Stimulated activated CD8-positive, alpha-beta memory T cell treated with anti-CD3 and anti-CD28 coated beads, Interleukin-4, amount 100 ng/mL, for 48 hours (primary cell): ENCODE measurements at regions not wholly inside any gene's neighbourhood (a gene's known extent, or its start where the extent isn't known, plus 50 kb on each side); places are given as distances from the start of the nearest gene placed in this dataset.

Experiments used
- DNase-seq: peaks from one replicate; pipeline ENCODE4 v3.0.0-alpha.2; 2020

GRCh38 chr18:41216341-41217003 is 738.6 kb upstream of the PIK3C3 start:
- DNase-seq = no peak

- DNase-seq = no peak
Measured at GRCh38 chr18:41207706-41208105, 747.3 kb upstream of the PIK3C3 start.

- DNase-seq = no peak
Measured at GRCh38 chr18:41206341-41206830, 748.6 kb upstream of the PIK3C3 start.

- DNase-seq = no peak
Measured at GRCh38 chr18:41199212-41199611, 755.8 kb upstream of the PIK3C3 start.

- DNase-seq = no peak
Measured at GRCh38 chr18:41197967-41198366, 757.1 kb upstream of the PIK3C3 start.

- no peak for DNase-seq
Measured at GRCh38 chr18:41170346-41170745, 784.7 kb upstream of the PIK3C3 start.

GRCh38 chr18:41165625-41166024 is 789.4 kb upstream of the PIK3C3 start:
- DNase-seq = no peak

GRCh38 chr18:41162781-41163180 is 792.3 kb upstream of the PIK3C3 start:
- DNase-seq = no peak

- DNase-seq = no peak
Measured at GRCh38 chr18:41162191-41162590, 792.8 kb upstream of the PIK3C3 start.

GRCh38 chr18:41155910-41156851 is 798.9 kb upstream of the PIK3C3 start:
- no peak for DNase-seq

- DNase-seq = no peak
Measured at GRCh38 chr18:41155025-41155424, 800.0 kb upstream of the PIK3C3 start.

GRCh38 chr18:41153871-41154270 is 801.2 kb upstream of the PIK3C3 start:
- DNase-seq = no peak

- no peak for DNase-seq
Measured at GRCh38 chr18:41150316-41150715, 804.7 kb upstream of the PIK3C3 start.

- DNase-seq = no peak
Measured at GRCh38 chr18:41146301-41146700, 808.7 kb upstream of the PIK3C3 start.

- no peak for DNase-seq
Measured at GRCh38 chr18:41145516-41145915, 809.5 kb upstream of the PIK3C3 start.

GRCh38 chr18:41144441-41144840 is 810.6 kb upstream of the PIK3C3 start:
- DNase-seq = no peak

- DNase-seq = no peak
Measured at GRCh38 chr18:41140506-41140905, 814.5 kb upstream of the PIK3C3 start.

- no peak for DNase-seq
Measured at GRCh38 chr18:41135146-41135545, 819.9 kb upstream of the PIK3C3 start.

- DNase-seq = no peak
Measured at GRCh38 chr18:41134426-41134825, 820.6 kb upstream of the PIK3C3 start.

GRCh38 chr18:41131050-41131449 is 824.0 kb upstream of the PIK3C3 start:
- DNase-seq = no peak

- no peak for DNase-seq
Measured at GRCh38 chr18:41128545-41128944, 826.5 kb upstream of the PIK3C3 start.

GRCh38 chr18:41128126-41128525 is 826.9 kb upstream of the PIK3C3 start:
- DNase-seq = no peak

- no peak for DNase-seq
Measured at GRCh38 chr18:41126541-41127235, 828.3 kb upstream of the PIK3C3 start.
